H1 (cell line): ENCODE measurements at regions not wholly inside any gene's neighbourhood (a gene's known extent, or its start where the extent isn't known, plus 50 kb on each side); places are given as distances from the start of the nearest gene placed in this dataset.
A peak's percentile ranks its signal among the peaks of the same experiment; 100 is the strongest.

Source experiments
- CTCF ChIA-PET: fragments of 300-600 bp; sonication (Branson Sonifier 250); formaldehyde crosslinking; loops from one replicate; lab custom pipeline; 2021; ENCODE audit not compliant: partially characterized antibody; lab: Charles Lee
- POLR2A ChIA-PET: fragments of 300-600 bp; sonication (Branson Sonifier 250); formaldehyde crosslinking; loops from one replicate; lab custom pipeline; 2021; ENCODE audit warnings: inconsistent platforms; ENCODE audit not compliant: partially characterized antibody; lab: Charles Lee
- DNase-seq, 2 experiments: peaks; one replicate each; pipeline versions ENCODE4 v3.0.0 to v3.0.0-alpha.2; 2010 to 2022; ENCODE audit warnings: low spot score in 2 of 2, low read depth in 1 of 2, mixed read lengths in 1 of 2
- FAIRE-seq: peaks from 2 replicates; lab custom pipeline; 2011; peaks lifted over from hg19 to GRCh38; lab: Jason Lieb, UNC
- H2AFZ ChIP-seq: 2 replicates; pipeline ENCODE4 v1.8.1; 2012; ENCODE audit warnings: low read length, inconsistent platforms
- H2AK5ac ChIP-seq: 2 replicates; pipeline ENCODE4 v1.6.1; 2013; ENCODE audit warnings: low read depth, low read length
- H2BK120ac ChIP-seq: replicated peaks from 2 replicates; pipeline ENCODE3; 2013; ENCODE audit warnings: low read depth, low read length, inconsistent platforms
- H2BK12ac ChIP-seq: 2 replicates; pipeline ENCODE4 v1.6.1; 2013; ENCODE audit warnings: low read depth, low read length
- H2BK15ac ChIP-seq: 2 replicates; pipeline ENCODE4 v1.6.1; 2013; ENCODE audit warnings: low read length
- H2BK20ac ChIP-seq: 2 replicates; pipeline ENCODE4 v1.6.1; 2013; ENCODE audit warnings: low read length
- H2BK5ac ChIP-seq: 2 replicates; pipeline ENCODE4 v1.6.1; 2013; ENCODE audit warnings: low read depth, low read length
- H3K14ac ChIP-seq: 2 replicates; pipeline ENCODE4 v1.6.1; 2013; ENCODE audit warnings: inconsistent platforms; ENCODE audit not compliant: insufficient read length
- H3K18ac ChIP-seq: 2 replicates; pipeline ENCODE4 v1.6.1; 2013; ENCODE audit warnings: low read length; ENCODE audit errors: extremely low read depth
- H3K23ac ChIP-seq: 2 replicates; pipeline ENCODE4 v1.6.1; 2013; ENCODE audit warnings: inconsistent platforms; ENCODE audit not compliant: insufficient read length
- H3K23me2 ChIP-seq: 2 replicates; pipeline ENCODE4 v1.6.1; 2013; ENCODE audit warnings: low read depth, low read length
- H3K27ac ChIP-seq: 2 replicates; pipeline ENCODE4 v1.6.1; 2011; ENCODE audit warnings: low read depth, low read length, inconsistent platforms
- H3K27me3 ChIP-seq, 4 experiments: replicated peaks in 1 of 4; 1 replicate in 1 of 4; 2 replicates in 3 of 4; pipeline versions ENCODE4 v1.6.1 to v1.8.1; 2011 to 2013; ENCODE audit warnings: low read length in 3 of 4, mild to moderate bottlenecking in 3 of 4, inconsistent platforms in 2 of 4, mixed read lengths in 2 of 4, moderate library complexity in 1 of 4; ENCODE audit not compliant: control insufficient read depth in 3 of 4, insufficient read depth in 3 of 4; ENCODE audit errors: extremely low read depth in 1 of 4
- H3K36me3 ChIP-seq, 4 experiments: 2 replicates each; pipeline versions ENCODE4 v1.6.1 to v1.8.1; 2011 to 2013; ENCODE audit warnings: mild to moderate bottlenecking in 4 of 4, low read length in 3 of 4, moderate library complexity in 2 of 4, control low read depth in 1 of 4, inconsistent platforms in 1 of 4; ENCODE audit not compliant: insufficient read depth in 4 of 4, control insufficient read depth in 2 of 4
- H3K4ac ChIP-seq: replicated peaks from 2 replicates; pipeline ENCODE3; 2013; ENCODE audit warnings: low read length, low read depth, mixed read lengths, inconsistent platforms; ENCODE audit not compliant: insufficient read length
- H3K4me1 ChIP-seq, 4 experiments: replicated peaks in 1 of 4; 1 replicate in 1 of 4; 2 replicates in 3 of 4; pipeline versions ENCODE4 v1.6.1 to v1.8.1; 2011 to 2013; ENCODE audit warnings: low read length in 3 of 4, inconsistent platforms in 2 of 4, mixed read lengths in 1 of 4; ENCODE audit not compliant: insufficient read depth in 4 of 4, control insufficient read depth in 3 of 4
- H3K4me2 ChIP-seq, 2 experiments: 2 replicates each; pipeline versions ENCODE4 v1.6.1 to v1.8.1; 2011 to 2013; ENCODE audit warnings: low read depth in 2 of 2, low read length in 2 of 2, control low read depth in 1 of 2, inconsistent platforms in 1 of 2, mild to moderate bottlenecking in 1 of 2; ENCODE audit not compliant: insufficient read depth in 1 of 2
- H3K4me3 ChIP-seq, 4 experiments: fragments of 200-600, 300-600 bp in 1 of 4; sonication (generic), shearing (Covaris generic), sonication (Bioruptor Twin) in 1 of 4; 2 replicates each; pipeline versions ENCODE4 v1.5.1 to v1.8.1; 2011 to 2016; ENCODE audit warnings: low read length in 4 of 4, low read depth in 3 of 4, control low read depth in 2 of 4, inconsistent platforms in 2 of 4, mild to moderate bottlenecking in 2 of 4, mixed read lengths in 1 of 4, moderate library complexity in 1 of 4; ENCODE audit not compliant: insufficient read depth in 2 of 4; ENCODE audit errors: extremely low read depth in 1 of 4
- H3K56ac ChIP-seq: replicated peaks from 2 replicates; pipeline ENCODE3; 2013; ENCODE audit warnings: low read depth, mild to moderate bottlenecking, mixed read lengths, low read length, inconsistent platforms; ENCODE audit not compliant: insufficient read length
- H3K79me1 ChIP-seq: 2 replicates; pipeline ENCODE4 v1.6.1; 2013; ENCODE audit warnings: low read depth, low read length, control low read depth
- H3K79me2 ChIP-seq, 2 experiments: 2 replicates each; pipeline versions ENCODE4 v1.6.1 to v1.8.1; 2012 to 2013; ENCODE audit warnings: low read length in 2 of 2, mild to moderate bottlenecking in 2 of 2, inconsistent platforms in 1 of 2; ENCODE audit not compliant: insufficient read depth in 2 of 2, control insufficient read depth in 1 of 2
- H3K9ac ChIP-seq, 4 experiments: replicated peaks in 1 of 4; 1 replicate in 1 of 4; 2 replicates in 3 of 4; pipeline versions ENCODE4 v1.6.1 to v1.8.1; 2011 to 2013; ENCODE audit warnings: low read depth in 3 of 4, low read length in 3 of 4, control low read depth in 2 of 4, mild to moderate bottlenecking in 2 of 4, moderate library complexity in 2 of 4, inconsistent platforms in 1 of 4; ENCODE audit errors: extremely low read depth in 1 of 4
- H3K9me3 ChIP-seq, 2 experiments: 2 replicates each; pipeline versions ENCODE4 v1.6.1 to v1.8.1; 2012 to 2013; ENCODE audit warnings: mild to moderate bottlenecking in 2 of 2, moderate library complexity in 2 of 2, control low read depth in 1 of 2, inconsistent platforms in 1 of 2, low read depth in 1 of 2, low read length in 1 of 2, mixed read lengths in 1 of 2; ENCODE audit not compliant: insufficient read depth in 2 of 2
- H4K20me1 ChIP-seq, 2 experiments: replicated peaks in 1 of 2; 2 replicates each; pipeline versions ENCODE3 to v1.8.1; 2011 to 2013; ENCODE audit warnings: inconsistent platforms in 2 of 2, low read length in 2 of 2, mild to moderate bottlenecking in 1 of 2; ENCODE audit not compliant: insufficient read depth in 2 of 2, control insufficient read depth in 1 of 2
- H4K5ac ChIP-seq: 2 replicates; pipeline ENCODE4 v1.6.1; 2013; ENCODE audit warnings: low read length, low read depth, mixed read lengths, inconsistent platforms; ENCODE audit not compliant: insufficient read length
- H4K8ac ChIP-seq: 2 replicates; pipeline ENCODE4 v1.8.0; 2013; ENCODE audit warnings: mild to moderate bottlenecking, moderate library complexity, low read length, inconsistent platforms; ENCODE audit not compliant: insufficient read depth; ENCODE audit errors: extremely low read depth
- H4K91ac ChIP-seq: replicated peaks from 2 replicates; pipeline ENCODE3; 2013; ENCODE audit warnings: low read length, mixed read lengths, inconsistent platforms; ENCODE audit not compliant: insufficient read length
- CTCF ChIP-seq, 3 experiments: IDR thresholded peaks; 1 replicate in 2 of 3; 2 replicates in 1 of 3; pipeline versions ENCODE4 v1.5.1 to v1.6.1; 2011; ENCODE audit warnings: low read length in 3 of 3, mild to moderate bottlenecking in 3 of 3, inconsistent platforms in 2 of 3, low read depth in 1 of 3, moderate library complexity in 1 of 3; ENCODE audit not compliant: insufficient read depth in 1 of 3; ENCODE audit errors: control extremely low read depth in 1 of 3
- KDM4A ChIP-seq: IDR thresholded peaks from one replicate; pipeline ENCODE4 v1.7.1; 2012; ENCODE audit warnings: low read depth, mild to moderate bottlenecking, moderate library complexity, low read length, inconsistent platforms; ENCODE audit not compliant: severe bottlenecking
- MAFK ChIP-seq: IDR thresholded peaks from 2 replicates; pipeline ENCODE4 v1.6.1; 2012; ENCODE audit warnings: low read depth, mild to moderate bottlenecking, improper control_type of control experiment, low read length
- NANOG ChIP-seq: IDR thresholded peaks from 2 replicates; pipeline ENCODE4 v1.6.1; 2011; ENCODE audit warnings: low read length, low read depth, mild to moderate bottlenecking, inconsistent platforms; ENCODE audit not compliant: insufficient read depth, poor library complexity, severe bottlenecking
- RAD21 ChIP-seq, 2 experiments: IDR thresholded peaks in 1 of 2; conservative IDR thresholded peaks in 1 of 2; 2 replicates each; pipeline ENCODE4 v1.6.1; 2011; ENCODE audit warnings: low read depth in 2 of 2, low read length in 2 of 2, improper control_type of control experiment in 1 of 2, inconsistent platforms in 1 of 2, mild to moderate bottlenecking in 1 of 2, moderate library complexity in 1 of 2
- RBBP5 ChIP-seq: IDR thresholded peaks from 2 replicates; pipeline ENCODE4 v1.7.1; 2012; ENCODE audit warnings: low read depth, mild to moderate bottlenecking, inconsistent platforms, low read length, moderate library complexity, borderline replicate concordance
- RFX5 ChIP-seq: IDR thresholded peaks from 2 replicates; pipeline ENCODE4 v1.6.1; 2011; ENCODE audit warnings: low read depth, low read length, improper control_type of control experiment, borderline replicate concordance
- RNF2 ChIP-seq: fragments of 200-900, 300-1000 bp; sonication (generic); IDR thresholded peaks from 2 replicates; pipeline ENCODE4 v1.7.1; 2016; ENCODE audit warnings: borderline replicate concordance, low read depth, mild to moderate bottlenecking, antibody characterized with exemption, low read length; ENCODE audit not compliant: poor library complexity, severe bottlenecking; ENCODE audit errors: missing control alignments
- RXRA ChIP-seq: IDR thresholded peaks from 2 replicates; pipeline ENCODE4 v1.6.1; 2011; ENCODE audit warnings: low read depth, mild to moderate bottlenecking, low read length, moderate library complexity; ENCODE audit not compliant: insufficient read depth
- SP2 ChIP-seq: IDR thresholded peaks from 2 replicates; pipeline ENCODE4 v1.6.1; 2012; ENCODE audit warnings: mild to moderate bottlenecking, low read length, inconsistent platforms
- TAF1 ChIP-seq: IDR thresholded peaks from 2 replicates; pipeline ENCODE4 v1.6.1; 2011; ENCODE audit warnings: mild to moderate bottlenecking, low read depth, low read length
- WGBS, 2 experiments: shearing (Covaris generic) in 1 of 2; methylation state at CpG; one replicate each; pipeline versions ENCODE4 v1.1.6 to v1.1.7; 2013 to 2015; ENCODE audit warnings: low lambda C conversion rate in 2 of 2, mixed read lengths in 2 of 2, inconsistent platforms in 1 of 2, low coverage in 1 of 2, missing lambda C conversion rate in 1 of 2; ENCODE audit not compliant: insufficient replicate concordance in 2 of 2, insufficient coverage in 1 of 2, insufficient read length in 1 of 2; ENCODE audit errors: extremely low coverage in 1 of 2, missing lambda C conversion rate in 1 of 2; 5-methylcytosine and 5-hydroxymethylcytosine counted together

DNA sequence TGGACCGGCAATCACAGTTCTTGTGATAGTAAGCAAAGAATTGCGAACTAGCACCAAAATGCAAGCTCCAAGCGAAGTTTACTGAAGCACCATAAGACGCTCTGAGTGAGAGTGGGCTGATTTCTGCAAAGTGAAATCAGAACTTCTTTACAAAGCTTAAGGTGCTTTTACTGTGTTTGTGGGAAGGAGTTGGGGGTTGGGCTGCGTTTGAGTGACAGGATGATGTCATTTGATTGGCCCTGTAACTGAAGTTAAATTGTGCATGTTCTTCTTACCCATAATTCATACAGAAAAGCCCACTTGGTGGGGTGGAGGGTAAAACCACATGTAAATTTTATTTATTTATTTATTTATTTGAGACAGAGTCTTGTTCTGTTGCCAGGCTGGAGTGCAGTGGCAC, 970.6 kb upstream of the CDH18 start:
- H3K56ac ChIP-seq: no peak overlapping the region
- no peak overlapping the region for H3K4me2 ChIP-seq
- H2BK5ac ChIP-seq: no peak overlapping the region
- H3K4me3 ChIP-seq: no peak overlapping the region
- no peaks in the 10 kb centered on the region for H3K4me1 ChIP-seq
- no peak overlapping the region for H3K18ac ChIP-seq
- no peaks in the 10 kb centered on the region for H3K23me2 ChIP-seq
- H4K91ac ChIP-seq: no peak overlapping the region
- no peaks in the 10 kb centered on the region for H3K79me2 ChIP-seq
- no peak for FAIRE-seq
- no peak overlapping the region for H4K5ac ChIP-seq
- ChIA-PET POLR2A (no interaction called here), CTCF (no interaction called here)
- no peak overlapping the region for H3K9ac ChIP-seq
- H2AK5ac ChIP-seq: no peak overlapping the region
- H3K36me3 ChIP-seq: no peaks in the 10 kb centered on the region
- no peak overlapping the region for H2BK120ac ChIP-seq
- DNase-seq: no peak
- no peak overlapping the region for H2BK15ac ChIP-seq
- H3K14ac ChIP-seq: no peak overlapping the region
- no peaks in the 10 kb centered on the region for H3K27me3 ChIP-seq
- H3K9me3 ChIP-seq: no peaks in the 10 kb centered on the region
- no peaks in the 10 kb centered on the region for H3K79me1 ChIP-seq
- no peak overlapping the region for H3K27ac ChIP-seq
- no peak overlapping the region for H3K4ac ChIP-seq
- 96% methylated on average over 5 of the region's 5 CpGs; no CpG with 5 or more reads in 1 of the 2 experiments for WGBS, 2 experiments
- H2BK12ac ChIP-seq: no peak overlapping the region
- no peak overlapping the region for H2BK20ac ChIP-seq
- 0 out of 2 replicates have a peak overlapping the region, but pooled peaks have one; percentile 42 for H2AFZ ChIP-seq
- H3K23ac ChIP-seq: no peak overlapping the region
- H4K20me1 ChIP-seq: no peaks in the 10 kb centered on the region
- H4K8ac ChIP-seq: no peak overlapping the region
- no peak for TF ChIP-seq RXRA
- TF ChIP-seq SP2: no peak
- TF ChIP-seq TAF1: no peak
- TF ChIP-seq RNF2: no peak
- no peak for TF ChIP-seq KDM4A
- no peak for TF ChIP-seq CTCF (IDR thresholded peaks at IDR 0.05; ENCODE audit: control extremely low read depth in 1 of 3, insufficient read depth in 1 of 3, low read depth in 1 of 3, low read length in 3 of 3)
- TF ChIP-seq MAFK: no peak
- no peak for TF ChIP-seq RBBP5
- no peak for TF ChIP-seq RAD21 (IDR thresholded peaks at IDR 0.05 in 1 of 2, conservative IDR thresholded peaks at IDR 0.05 in 1 of 2; ENCODE audit: low read depth in 2 of 2, low read length in 2 of 2)
- no peak for TF ChIP-seq NANOG
- no peak for TF ChIP-seq RFX5
